Ureter (tissue), 1 donor: ENCODE measurements at regions not wholly inside any gene's neighbourhood (a gene's known extent, or its start where the extent isn't known, plus 50 kb on each side); places are given as distances from the start of the nearest gene placed in this dataset.
"Not testable (repeated sequence)": the region's sequence is repeated elsewhere in the genome, so short reads cannot be mapped to it uniquely, and the experiment has no call there.

Experiments
- DNase-seq: peaks from one replicate; pipeline ENCODE4 v3.0.0-alpha.2; 2020; ENCODE audit warnings: low spot score
- donor health status: DM: yes; HTN: yes; CAD: no.

DNA sequence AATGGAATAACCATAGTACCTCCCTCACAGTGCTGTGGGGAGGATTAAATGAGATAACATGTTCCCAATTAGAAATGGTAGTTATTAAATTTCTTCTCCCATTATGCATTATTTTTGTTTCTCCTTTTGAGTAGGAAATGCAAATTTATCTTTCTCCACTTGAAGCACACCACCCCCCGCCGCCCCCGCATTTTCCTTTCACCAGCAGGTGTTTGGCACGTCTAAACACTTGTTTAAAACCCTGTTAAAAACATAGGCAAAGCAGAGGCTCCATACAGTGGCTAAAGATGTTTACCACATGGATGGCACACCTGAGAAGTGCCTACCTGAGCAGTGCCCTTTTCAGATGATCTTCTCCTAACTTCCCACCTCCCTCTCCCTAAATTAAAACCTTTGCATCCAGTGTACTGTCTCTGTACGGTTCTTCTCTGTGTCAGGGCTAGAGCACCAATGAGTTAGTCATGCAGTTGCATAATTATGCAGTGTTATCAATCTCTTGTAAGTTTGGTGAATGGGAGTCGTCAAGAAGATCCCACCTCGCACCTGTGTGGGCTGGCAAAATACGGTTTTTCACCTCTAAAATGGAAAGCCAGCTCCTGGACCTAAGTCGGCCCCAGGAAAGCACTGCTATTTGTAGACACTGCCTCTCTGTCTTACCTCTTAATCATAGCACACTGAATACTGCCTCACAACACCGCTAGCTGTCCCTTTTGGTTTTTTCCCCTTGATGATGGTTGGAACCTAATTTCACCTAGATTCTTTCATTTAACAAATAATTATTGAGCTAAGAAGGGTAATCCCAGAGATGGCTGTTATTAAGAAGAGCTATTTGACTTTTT, 122.0 kb downstream of the CT47B1 start:
- DNase-seq: no peak

DNA sequence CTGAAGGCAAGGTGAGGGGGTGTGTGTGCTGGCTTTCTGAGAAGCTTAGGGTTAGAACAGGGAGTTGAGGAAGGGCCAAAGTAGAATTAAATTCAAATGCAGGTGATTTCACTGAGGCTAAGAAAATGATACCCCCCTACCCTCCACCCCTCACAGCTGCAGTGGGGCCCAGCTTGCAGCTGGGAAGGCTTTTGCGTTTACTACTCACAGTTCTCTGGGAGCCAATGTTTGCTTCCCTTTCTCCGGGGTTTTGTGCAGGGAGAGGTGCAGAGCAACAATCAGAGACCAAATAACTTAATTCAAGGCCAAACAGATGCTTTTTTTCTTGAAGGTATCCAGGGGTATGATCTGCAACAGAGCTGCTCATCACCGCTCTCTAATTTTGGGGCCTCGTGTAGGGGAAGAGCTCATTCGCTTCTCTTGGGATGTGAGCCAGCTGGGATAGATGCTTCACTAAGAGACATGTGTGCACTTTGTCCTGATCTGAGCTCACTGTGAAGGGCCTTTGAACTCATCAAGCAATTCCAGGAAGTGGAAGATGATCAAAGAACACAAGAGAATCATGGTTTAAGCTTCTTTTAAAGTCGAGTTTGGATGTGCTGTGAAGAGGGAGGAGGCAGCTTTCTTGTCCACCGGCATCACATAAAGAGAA, 122.7 kb upstream of the C1GALT1C1 start:
- no peak for DNase-seq

DNA sequence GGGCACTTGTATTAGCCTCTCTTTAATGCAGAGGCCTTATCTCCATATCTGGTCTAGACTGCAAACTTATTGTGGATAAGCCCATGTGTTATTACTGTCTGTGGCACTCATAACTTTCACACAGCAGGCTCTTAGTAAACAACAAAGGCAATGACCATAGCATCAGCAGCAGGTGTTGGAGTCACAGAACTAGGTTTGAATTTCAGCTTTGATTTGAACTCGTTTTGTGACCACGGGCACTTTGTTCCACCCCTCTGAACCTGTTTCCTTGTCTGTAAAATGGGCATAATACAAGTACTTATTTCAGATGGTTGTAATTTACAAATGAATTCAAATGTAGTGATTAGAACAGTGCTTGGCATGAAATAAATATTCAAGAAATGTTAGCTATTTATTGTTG, 121.8 kb upstream of the C1GALT1C1 start:
- DNase-seq: no peak

DNA sequence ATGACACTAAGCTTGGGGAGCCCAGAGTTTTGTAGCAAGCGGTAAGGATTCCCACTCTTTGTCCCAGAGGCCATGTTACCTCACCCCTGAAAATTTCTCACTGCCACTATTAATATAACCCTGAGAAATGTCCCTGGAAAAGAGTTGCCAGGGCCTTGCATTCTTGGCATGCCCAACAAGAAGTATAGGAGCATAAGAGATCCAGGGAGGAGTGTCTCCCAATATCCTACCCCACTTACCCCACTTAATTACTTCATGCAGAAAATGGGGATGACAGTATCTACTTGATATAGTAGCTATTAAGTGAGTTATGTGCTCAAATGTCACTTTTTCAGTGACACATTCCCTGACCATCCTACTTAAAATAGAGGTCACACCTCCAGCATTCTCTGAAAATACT, 120.5 kb upstream of the C1GALT1C1 start:
- no peak for DNase-seq

DNA sequence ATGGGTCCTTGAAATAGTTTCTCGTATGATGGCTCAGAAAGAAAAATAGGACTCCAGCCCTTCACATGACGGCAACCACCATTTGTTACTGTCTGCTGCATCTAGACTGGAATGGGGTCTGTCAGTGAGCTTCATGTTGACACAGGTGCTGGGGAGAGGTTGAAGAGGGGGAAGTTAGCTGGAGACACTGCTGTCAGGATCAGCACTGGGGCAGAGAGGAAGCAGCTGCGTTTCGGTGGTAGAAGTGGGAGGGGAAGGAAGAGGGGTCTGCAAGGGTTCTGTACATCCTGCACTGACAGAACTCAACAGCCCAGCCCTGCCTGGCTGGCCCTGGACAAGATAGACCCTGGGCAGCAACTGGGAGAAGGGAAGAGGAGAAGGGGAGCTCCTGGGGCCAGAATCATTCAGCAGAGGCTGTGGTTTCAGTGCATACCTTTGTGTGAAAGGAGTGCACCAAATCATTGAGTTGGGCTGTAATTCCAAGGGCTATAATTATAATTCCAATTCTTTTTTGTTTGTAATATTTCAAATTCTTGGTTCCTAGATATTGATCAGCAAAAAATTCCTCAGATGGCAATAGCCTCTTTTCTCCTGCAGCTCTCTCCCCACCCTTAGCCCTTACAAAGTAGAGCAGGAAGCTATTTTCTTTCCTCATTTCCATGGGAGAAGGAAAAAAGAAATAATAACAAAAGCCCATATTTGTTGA, 119.4 kb upstream of the C1GALT1C1 start:
- no peak for DNase-seq

DNA sequence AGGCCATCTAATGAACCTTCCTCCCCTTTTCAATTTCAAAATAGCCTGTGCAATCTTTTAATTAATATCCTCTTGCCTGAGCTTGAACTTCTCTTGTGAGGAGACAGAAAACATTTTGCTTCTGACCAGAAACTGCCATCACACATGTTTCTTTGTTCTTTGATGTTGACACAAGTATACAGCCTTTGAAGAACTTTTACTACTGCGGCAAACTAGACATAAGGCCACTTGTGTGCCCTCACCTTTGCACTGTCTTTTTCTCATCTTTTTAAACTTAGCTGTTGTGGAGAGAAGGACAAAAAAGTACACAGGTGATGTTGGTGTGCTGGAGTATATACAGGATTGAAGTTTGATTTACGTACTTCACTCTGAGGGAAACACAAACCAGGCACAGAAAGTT, 116.3 kb upstream of the C1GALT1C1 start:
- no peak for DNase-seq

DNA sequence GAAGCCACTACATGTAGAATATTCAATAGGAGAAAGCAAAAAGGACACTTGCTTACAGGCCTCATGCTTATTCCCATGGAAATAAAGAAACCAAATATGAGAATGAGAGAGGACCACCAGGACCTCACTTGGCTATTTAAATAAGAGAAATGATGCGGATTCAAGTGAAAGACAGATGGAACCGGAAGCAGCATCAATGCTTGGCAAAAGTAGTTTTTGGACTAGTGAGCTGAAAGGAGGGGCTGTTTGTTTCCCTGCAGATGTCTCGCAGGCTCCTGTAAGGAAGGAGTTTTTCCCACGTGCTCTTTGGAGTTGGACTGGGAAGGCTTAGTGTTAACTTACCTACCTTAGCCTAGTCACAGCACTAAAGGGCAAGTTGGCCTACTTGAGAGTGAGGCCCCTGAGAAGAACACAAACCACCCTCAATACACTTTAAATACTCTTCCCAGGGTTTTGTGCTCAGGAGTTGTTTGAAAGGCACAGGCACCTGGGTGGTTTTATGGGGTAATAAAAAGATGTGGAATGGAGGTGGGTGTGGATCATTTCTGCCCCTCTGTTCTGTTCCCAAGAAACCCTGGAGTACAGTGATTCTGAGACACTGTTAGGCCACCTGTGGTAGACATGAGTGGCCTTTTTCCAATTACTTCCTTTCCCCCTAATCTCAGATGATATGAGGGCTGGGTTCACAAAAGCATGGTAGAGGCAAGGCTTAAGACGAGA, 113.3 kb upstream of the C1GALT1C1 start:
- no peak for DNase-seq

DNA sequence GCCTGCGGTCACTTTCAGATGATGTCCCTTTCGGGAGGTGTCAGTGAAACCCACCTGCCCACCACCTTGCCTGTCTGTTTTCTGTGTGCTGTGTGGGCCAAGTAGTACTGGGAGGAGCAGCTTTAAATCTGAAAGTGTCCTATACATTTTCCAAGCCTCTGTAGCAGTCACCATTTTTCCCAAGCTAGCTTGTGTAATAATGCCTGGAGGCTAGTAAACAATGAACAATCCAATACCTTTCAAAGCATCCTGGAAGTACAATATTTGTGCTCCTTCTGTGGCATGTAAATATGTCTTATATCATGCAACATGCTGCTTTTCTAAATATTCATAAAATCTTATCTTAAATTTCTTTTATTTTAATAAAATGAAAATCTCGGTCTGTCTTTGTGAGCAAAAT, 111.6 kb upstream of the C1GALT1C1 start:
- DNase-seq: no peak

DNA sequence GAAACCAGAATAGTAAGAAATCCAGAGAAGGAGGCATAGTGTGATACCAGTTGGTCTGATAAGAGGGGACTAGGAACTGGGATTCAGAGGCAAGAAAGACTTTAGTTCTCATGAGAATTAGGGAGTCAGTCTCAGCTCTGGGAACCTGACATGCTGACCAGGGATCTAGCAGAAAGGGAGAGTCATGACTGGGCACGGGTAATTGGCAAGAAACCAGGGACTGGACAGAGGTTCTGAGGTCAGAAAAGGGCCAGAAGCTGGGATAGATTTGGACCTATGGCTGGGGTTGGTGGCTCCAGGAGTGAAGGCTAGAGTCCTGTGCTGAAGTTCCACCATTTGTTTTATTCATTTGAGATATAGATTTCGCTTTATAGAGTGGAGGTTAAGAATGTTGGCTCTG, 110.2 kb upstream of the C1GALT1C1 start:
- no peak for DNase-seq

DNA sequence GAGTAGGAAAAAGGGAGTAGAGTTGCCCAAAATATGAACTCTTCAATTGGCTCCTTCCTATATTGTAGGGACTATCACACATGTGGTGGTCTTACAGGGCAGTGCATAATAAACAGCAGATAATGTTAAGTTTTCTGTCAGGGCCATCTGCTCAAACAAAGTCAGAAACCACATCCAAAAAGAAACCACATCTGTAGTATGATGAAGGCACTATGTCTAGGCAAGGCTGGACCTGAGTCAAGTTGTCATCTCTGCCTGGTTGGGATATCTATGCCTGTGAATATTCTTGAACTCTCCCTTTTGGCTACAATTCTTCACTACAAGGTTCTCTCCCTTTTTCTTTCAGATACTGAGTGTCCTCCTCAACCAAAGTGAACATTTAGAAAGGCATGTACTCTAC, 109.4 kb upstream of the C1GALT1C1 start:
- no peak for DNase-seq

DNA sequence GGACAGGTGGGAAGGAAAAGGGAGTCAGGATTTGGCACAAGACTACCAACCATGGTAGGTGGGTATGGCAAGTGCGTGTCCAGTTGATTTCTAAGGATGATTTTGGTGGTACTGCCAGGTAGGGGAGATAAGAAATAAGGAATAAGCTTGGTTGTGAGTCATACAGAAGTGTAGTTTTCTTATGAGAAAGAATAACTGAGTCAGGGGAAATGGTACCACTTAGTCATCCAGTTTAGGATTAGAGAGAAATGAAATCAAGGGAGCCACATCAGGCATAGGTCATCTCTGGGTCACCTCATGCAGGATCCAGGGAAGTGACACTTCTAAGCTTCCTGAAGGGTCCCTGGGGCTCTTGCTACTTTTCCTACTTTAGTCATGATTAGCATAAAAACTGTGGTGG, 107.1 kb upstream of the C1GALT1C1 start:
- no peak for DNase-seq

DNA sequence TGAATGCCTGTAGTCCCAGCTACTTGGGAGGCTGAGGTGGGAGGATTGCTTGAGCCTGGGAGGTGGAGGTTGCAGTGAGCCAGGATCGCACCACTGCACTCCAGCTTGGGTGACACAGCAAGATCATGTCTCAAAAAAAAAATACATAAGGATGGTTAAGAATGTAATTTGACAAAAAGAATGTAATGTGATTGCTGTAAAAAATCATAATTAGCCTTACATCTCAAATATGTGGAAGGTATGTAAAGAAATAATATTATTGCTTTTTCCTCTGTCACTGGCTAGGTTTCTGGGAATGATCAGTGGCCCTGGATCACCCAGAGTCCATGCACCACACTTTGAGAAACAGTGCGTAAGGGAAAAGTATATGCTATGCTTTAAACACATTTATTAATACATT, 106.1 kb upstream of the C1GALT1C1 start:
- no peak for DNase-seq

DNA sequence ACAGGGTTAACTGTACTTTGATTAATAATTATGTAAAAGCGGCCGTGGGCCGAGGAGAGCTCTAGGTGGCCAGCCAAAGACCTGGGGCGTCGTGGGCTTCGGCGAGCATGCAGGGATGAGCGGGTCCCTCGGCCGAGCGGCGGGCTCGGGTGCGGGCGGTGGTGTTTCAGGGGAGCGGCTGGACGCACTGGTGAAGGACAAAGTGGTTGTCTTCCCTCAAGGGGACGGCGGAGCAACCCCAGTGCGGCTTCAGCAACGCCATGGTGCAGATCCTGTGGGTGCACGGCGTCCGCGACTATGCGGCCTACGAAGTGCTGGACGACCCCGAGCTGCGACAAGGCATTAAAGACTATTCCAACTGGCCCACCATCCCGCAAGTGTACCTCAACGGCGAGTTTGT, 103.0 kb upstream of the C1GALT1C1 start:
- DNase-seq: no peak

DNA sequence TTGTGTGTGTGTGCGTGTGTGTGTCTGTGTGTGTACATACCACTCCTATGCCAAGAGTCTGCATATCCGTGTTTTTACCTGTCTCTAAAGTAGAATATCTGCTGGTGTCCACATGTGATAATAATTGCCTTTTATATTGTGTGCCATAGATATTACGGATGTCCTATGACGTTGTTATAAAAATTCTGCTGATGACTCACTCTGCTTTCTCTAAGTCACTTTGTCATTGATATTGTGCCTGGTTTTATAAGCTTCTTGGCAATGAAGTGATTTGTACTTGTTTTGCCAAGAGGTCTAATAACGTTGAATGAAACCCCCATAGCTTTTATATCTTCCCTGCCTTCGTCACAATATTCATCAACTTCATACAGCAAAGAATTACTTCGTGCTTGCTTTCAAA, 102.6 kb upstream of the C1GALT1C1 start:
- no peak for DNase-seq

DNA sequence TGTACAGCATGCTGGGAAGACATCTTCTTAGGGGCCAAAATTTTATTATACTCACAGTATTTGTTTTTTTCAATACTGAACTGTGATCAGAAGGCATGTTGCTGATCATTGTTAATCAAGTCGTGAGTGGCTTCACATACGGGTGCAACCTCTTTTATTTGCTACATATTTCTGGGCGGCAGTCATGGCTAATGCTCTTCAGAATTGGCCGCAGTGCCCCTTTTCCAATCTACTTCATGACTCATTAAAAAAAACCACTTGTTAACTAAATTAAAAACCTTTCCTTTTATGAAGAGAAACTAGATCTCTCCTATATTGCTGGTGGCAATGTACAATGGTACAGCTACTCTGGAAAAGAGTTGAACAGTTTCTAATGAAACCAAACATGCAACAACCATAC, 101.5 kb upstream of the C1GALT1C1 start:
- no peak for DNase-seq

DNA sequence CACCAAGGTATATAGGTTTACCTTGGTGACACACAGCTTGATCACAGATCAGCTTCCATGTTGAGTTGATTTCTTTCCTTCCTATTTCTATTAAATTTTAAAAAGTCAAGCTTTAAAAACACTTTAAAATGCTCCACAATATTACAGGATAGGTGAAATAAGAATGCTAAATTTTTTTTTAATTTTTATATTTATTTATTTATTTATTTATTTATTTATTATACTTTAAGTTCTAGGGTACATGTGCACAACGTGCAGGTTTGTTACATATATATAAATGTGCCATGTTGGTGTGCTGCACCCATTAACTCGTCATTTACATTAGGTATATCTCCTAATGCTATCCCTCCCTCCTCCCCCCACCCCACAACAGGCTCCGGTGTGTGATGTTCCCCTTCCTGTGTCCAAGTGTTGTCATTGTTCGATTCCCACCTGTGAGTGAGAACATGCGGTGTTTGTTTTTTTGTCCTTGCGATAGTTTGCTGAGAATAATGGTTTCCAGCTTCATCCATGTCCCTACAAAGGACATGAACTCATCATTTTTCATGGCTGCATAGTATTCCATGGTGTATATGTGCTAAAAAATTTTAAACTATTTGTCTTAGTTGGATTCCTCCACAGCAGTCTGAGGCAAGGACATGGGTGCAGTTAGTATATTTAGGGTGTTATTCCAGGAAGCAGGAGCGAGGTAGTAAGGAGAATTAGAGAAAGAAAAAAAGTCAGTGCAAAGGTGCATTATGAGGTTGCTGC, 99.8 kb upstream of the C1GALT1C1 start:
- not testable (repeated sequence) for DNase-seq

DNA sequence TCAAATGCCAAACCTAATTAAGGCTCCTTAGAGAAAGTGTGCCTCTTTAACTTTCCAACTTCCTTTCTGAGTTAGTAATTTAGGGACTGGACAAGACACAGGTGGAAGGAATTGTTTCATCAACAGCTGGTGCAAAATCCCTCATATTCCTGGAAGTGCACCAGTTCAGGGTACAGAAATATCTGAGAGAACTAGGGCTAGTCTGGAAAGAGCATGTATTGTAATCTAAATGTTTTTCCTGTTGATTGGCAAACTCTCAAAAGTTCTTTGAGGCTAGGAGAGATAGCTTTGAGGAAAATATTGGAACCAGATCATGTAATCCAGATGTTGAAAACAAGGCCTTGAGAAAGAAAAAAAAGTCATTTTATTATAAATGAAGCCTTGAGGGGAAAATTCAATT, 98.1 kb upstream of the C1GALT1C1 start:
- no peak for DNase-seq

DNA sequence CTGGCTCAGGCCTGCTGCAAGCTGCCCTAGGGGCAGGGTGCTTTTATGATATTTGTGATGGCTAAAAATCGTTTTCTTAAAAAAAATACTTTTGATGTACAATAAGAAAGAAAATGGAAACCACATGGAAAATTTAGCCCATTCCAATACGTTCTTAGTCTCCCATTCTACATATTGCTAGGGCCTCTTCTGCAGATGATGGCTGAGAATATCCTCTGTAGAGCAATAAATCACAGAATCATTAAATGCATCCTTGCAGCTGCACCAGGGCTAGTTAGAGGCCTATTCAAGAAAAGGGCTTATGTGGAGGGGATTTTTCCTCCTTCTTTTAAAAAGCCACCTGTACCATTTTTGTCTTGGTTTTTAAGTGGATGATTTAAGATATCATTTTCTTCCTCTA, 97.6 kb upstream of the C1GALT1C1 start:
- no peak for DNase-seq

DNA sequence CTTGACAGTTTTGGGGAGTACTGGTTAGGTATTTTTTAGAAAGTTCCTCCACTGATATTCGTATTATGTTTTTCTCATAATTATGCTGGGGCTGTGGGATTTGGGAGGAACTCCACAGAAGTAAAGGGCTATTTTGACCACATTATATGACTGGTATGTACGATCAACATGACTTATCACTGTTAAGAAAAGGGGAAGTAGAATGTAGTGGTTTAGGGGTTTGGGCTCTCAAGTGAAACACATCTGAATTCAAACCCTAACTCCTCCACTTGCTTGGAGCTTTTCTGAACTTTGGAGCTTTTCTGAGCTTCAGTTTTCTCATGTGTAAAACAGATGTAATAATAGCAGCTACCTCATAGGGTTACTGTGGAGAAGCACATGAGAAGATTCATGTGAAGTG, 96.4 kb upstream of the C1GALT1C1 start:
- DNase-seq: no peak

DNA sequence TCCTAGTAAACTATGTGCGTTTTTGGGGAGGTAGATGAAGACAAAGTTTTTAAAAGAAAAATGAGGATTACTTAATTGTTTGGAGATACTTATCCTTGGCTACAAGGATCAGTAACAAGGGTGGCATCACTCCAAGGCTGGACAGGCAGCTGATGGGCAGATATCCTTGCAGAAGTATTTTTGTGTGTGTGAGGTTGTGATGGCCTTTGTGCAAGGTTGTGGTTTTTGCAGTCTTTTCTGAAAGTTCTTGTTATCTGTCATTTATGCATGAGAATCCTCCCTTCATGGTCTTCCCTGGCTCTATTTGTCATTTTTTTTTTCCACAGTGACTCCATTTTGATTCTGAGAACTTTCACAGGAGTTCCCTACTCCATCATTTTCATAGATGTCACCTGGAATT, 96.0 kb upstream of the C1GALT1C1 start:
- no peak for DNase-seq

DNA sequence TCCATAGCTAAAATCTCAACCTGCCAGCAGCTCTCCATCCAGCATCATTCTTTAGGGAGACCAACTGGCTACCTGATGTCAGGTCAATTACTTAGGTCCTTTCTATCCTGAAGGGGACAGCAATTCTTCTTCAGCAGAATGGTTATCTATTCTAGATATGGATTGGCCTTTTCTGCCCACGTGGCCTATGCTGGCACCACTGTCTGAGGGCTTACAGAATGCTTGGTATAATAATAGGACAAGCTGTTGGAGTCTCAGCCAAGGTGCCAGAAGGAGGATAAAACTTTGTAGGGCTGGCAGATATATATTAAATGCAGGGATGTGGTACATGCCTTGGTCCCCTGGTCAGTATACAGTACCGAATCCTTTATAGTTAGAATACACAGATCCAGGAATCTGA, 89.8 kb upstream of the C1GALT1C1 start:
- no peak for DNase-seq

DNA sequence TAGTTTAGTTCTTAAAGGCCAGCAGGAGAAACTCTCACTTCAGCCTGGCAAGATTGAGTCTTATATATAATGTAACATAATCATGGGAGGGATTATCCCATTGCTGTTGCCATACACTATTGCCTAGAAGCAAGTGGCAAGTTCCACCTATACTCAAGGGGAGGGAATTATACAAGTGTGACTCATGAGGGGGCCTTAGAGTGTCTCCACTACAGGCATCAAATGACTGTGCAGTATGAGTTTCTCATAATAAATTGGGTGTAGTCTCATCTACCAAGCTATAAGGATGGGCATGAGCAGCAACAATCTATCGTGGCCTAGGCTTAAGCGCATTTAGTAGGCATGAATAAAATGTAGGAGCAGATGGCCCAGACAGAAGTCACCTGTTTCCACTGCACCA, 89.1 kb upstream of the C1GALT1C1 start:
- DNase-seq: no peak
